HG03025 (cell line): ENCODE measurements at regions not wholly inside any gene's neighbourhood (a gene's known extent, or its start where the extent isn't known, plus 50 kb on each side); places are given as distances from the start of the nearest gene placed in this dataset.

Experiments
- ATAC-seq: cut with Tn5 transposase; IDR thresholded peaks from one replicate; pipeline ENCODE4 v1.9.1; 2021; ENCODE audit warnings: mild to moderate bottlenecking, moderate library complexity; ENCODE audit not compliant: unreplicated experiment, low FRiP score

DNA sequence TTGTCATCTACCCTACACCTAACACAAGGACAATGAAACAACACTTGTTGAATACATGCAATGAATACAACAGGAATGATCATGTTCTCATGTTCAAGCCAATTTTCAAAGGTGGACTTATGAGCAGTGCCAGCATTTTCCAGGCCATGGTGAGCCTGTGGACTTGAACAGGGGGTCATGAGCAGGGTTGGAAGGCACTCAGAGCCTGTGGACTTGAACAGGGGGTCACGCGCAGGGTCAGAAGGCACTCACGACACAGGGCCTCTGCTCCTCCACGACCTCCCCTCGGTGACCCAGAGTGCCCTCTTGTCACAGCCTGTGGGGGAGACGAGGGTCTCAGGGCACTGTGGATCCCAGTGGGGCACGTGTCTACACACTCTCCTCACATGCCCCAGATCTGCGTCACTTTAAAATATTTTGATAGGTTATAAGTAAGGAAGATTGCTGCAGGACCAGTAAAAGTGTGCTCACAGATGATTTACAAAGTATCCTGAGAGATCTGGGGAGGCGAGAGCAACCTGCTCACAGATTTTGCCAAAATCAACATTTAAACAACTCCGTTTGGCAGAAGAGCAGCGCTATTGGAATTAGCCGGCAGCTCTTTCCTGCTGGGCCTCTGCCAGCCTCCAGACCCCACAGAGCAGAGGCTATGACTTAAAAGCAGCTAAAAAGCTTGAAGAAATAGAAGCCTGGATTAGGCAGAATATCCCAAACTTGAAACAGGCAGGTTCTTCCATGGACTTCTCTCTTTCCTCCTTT is 121.9 kb downstream of the TMEM18 start:
- no peak for ATAC-seq

DNA sequence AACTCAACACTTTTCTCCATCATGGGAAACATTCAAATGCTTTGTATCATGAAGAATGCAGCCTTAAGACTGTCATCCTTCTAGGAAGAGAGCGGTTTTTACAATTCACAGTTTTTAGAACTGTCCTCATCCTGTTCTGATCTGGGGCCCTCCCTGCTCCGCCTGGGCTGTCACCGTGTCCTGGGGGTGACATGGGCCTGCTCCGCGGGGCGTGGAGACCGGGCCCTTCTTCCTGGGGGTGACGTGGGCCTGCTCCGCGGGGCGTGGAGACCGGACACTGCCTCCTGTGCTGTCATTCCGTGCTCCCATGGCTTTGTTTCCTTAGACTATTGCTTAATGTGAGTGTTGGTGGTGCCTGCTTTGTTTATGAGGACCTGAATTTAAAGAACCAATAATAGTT is 122.8 kb downstream of the TMEM18 start:
- no peak for ATAC-seq

- no peak for ATAC-seq
Measured at GRCh38 chr2:552906-553305, 124.3 kb downstream of the TMEM18 start.

- no peak for ATAC-seq
Measured at GRCh38 chr2:551621-552020, 125.6 kb downstream of the TMEM18 start.

- ATAC-seq, result no peak
Measured at GRCh38 chr2:550860-551567, 126.2 kb downstream of the TMEM18 start.

DNA sequence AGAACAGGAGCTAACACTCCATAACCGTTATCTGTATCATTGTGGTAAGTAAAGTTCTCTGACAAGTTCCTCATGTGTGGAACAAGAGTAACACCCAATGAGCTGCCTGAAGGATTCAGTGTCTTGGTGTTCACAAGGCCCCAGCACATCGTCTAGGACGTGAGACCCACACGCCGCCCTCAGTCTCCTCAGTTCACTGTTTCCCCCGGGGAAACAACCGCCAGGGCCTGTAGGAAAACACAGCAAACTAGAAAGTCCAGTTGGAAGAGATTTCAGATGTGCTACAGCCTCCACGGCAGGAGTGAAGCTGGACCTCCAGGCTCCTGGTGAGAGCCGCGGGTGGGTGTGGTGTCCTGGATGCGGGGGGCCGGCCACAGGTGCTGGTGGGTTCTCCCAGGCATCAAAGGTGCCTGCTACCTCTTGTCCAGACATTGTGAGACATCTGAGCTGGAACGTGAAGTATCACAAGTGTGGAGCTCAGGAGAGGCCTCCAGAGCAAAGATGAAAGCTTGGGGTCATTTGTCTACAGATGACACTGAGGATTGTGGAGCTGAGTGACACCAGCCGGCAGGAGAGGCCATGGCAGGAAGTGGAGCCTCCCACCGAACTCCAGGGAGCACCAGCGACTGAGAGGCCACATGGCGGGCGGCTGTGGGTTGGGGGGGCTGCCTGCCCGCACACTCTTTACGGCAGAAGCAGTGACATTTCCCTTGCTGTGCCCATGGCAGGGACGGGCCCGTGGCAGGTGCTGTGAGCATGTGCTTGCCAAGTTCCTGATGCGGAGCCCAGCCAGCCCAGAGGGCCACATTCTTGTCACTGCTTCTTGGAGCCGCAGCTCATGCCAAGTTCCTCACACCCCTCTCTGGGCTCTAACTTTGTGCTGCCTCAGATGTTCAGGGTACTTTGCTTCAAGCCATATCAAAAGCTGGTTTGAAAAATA is 131.2 kb downstream of the TMEM18 start:
- no peak for ATAC-seq

DNA sequence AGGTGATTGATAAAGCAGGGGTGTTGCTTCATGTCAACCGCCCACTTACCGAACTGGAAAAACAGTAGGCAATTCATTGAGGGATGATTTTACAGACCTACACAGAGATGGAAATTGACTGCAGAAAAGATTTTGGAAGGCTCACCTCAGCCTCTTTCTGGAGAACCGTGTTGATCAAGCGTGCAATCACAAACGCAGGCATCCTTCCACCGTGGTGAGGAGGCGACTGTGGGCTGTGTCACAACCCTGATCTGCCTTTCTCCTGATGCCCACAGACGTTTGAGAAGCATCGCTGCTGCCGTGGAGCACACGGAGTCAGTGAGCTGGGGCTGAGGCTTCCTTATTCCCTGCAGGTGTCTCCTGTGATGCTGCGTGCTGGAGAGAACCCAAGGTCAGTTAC is 132.0 kb downstream of the TMEM18 start:
- no peak for ATAC-seq

GRCh38 chr2:538646-539045 is 138.6 kb downstream of the TMEM18 start:
- ATAC-seq, result no peak

DNA sequence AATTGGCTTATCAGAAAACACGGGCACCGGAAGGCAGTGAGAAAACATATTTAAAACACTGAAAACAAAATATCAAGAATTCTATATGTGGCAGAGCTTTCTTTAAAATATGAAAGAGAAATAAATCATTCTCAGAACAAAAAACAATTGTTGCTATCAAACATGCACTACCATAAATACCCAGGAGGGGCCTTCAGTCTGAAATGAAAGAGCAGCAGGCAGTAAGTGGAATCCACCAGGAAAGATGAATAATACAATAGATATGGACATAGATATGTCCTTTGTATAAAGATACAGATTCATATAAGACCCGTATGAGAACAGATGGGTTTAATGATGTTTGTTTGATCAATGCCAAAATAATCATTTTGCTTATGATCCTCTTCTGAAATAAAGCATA is 142.0 kb downstream of the TMEM18 start:
- ATAC-seq, result no peak

DNA sequence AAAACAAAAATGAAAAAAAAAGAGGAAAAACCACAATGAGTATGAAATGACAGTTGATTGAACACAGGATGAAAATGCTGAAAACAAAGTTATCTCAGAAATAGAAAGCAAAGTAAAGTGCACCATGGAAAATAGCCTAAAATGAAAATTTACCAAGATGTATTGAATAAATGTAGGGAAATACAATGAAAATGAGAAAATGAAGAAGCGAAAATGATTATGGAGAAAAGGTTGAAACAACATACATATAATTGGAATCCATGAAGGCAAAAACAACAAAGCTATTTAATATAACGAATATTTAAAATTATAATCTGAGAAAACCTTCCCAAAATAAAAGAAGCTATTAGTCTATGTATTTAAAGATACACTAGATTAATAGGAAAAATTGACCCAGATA is 147.4 kb downstream of the TMEM18 start:
- ATAC-seq, result no peak

DNA sequence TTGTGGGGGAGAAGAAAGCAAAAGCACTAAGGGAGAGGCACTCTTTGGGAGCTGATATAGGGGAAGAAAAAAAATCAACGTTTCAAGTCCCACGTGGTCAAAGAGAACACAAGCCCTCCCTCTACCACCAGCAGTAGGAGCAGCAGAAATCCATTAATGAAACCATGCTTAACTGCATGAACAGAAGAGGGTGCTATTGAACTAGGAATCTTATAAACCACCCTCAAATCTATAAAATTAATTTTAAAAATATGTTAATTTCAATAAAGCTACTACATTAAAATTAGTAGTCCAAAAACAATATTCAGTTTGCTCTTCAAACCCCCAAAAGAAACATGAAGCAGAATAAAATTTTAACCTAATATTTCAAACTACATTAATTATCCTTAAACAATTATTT is 147.8 kb downstream of the TMEM18 start:
- ATAC-seq, result no peak

GRCh38 chr2:527581-527980 is 149.6 kb downstream of the TMEM18 start:
- ATAC-seq, result no peak

DNA sequence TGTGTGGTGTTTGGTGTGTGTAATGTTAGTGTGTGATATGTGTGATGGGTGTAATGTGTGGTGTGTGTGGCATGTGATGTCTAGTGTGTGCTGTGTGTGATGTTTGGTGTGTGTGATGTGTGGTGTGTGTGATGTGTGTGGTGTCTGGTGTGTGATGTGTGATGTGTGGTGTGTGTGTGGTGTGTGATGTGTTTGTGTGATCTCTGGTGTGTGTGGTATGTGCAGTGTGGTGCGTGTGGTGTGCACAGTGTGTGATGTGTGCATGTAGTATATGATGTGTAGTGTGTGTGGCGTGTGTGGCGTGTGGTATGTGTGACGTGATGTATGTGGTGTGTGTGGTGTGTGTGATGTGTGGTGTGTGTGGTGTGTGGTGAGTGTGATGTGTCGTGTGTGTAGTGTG is 150.3 kb downstream of the TMEM18 start:
- no peak for ATAC-seq

GRCh38 chr2:525611-526010 is 151.6 kb downstream of the TMEM18 start:
- no peak for ATAC-seq

- no peak for ATAC-seq
Measured at GRCh38 chr2:525021-525420, 152.2 kb downstream of the TMEM18 start.

GRCh38 chr2:524442-524841 is 152.8 kb downstream of the TMEM18 start:
- no peak for ATAC-seq

GRCh38 chr2:523698-524270 is 153.4 kb downstream of the TMEM18 start:
- no peak for ATAC-seq

DNA sequence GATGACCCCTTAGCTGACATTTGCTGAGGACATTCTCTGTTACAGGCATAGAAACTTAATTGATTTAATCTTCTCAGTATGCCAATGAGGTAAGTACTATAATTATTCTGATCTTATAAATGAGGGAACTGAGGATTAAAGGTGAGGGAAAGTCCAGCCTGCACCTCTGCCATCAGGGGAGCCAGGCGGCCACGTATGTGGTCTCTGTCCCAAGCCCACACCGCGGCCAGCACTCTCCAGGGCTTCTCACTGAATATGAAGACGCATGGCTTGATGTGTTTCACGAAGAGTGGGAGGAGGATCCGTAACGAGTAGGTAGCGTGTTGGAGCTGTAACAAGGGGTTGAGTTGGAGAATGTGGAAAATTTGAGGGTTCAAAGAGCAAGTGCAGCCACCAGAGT is 154.4 kb downstream of the TMEM18 start:
- no peak for ATAC-seq

GRCh38 chr2:521853-522530 is 155.2 kb downstream of the TMEM18 start:
- ATAC-seq, result no peak

DNA sequence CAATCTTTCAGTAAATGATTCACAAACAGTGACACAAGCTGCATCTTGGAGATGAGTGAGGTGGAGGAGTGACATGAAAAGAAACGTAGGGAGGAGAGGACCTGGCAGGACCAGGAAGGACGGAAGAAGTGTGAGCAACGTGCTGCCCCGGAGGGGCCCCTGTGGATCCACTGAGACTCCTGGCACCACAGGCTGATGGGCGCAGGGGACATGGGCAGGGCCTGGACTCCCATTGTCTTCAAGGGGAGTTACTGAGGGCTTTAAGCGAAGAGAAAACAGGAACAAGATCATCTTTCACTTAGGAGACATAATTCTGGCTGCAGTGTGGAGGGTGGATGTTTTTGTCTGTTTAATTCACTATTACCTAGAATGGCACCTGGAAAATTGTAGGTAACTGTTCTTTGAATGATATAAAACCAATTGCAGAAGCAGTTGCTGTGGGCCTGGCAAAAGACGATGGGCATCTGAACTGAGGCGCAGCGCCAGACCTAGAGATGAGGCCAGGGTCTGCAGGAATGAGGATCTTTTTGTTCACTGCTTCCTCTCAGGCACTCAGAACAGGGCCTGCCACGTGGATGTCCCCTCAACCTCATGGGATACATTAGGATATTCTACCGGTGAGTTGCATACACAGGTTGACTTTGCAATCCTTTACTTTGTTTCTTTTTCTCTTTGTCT is 156.4 kb downstream of the TMEM18 start:
- no peak for ATAC-seq
